ENCODE measurements at regions not wholly inside any gene's neighbourhood (a gene's known extent, or its start where the extent isn't known, plus 50 kb on each side); places are given as distances from the start of the nearest gene placed in this dataset.

- DNase-seq (ENCODE audit: low spot score): no peak
- Histone ChIP-seq H3K36me3 (no peaks in the 10 kb centered on the region), H3K27me3 (replicated peaks; ENCODE audit: insufficient read depth) (no peaks in the 10 kb centered on the region), H3K9me3 (no peaks in the 10 kb centered on the region), H3K27ac (no peak overlapping the region), H3K4me1 (ENCODE audit: control insufficient read depth in 1 of 2, low read depth in 2 of 2) (no peaks in the 10 kb centered on the region), H3K4me3 (no peak overlapping the region)
- TF ChIP-seq CTCF (IDR thresholded peaks at IDR 0.05): no peak
- no peak for ATAC-seq (ENCODE audit: insufficient number of reproducible peaks, low FRiP score, low read depth)
Observed at GRCh38 chr5:172503925-172504700, 49.8 kb upstream of the SH3PXD2B start.
